WERI-Rb-1 (cell line): ENCODE measurements at regions not wholly inside any gene's neighbourhood (a gene's known extent, or its start where the extent isn't known, plus 50 kb on each side); places are given as distances from the start of the nearest gene placed in this dataset.
A peak's percentile ranks its signal among the peaks of the same experiment; 100 is the strongest.
"Not testable (repeated sequence)": the region's sequence is repeated elsewhere in the genome, so short reads cannot be mapped to it uniquely, and the experiment has no call there.

Source experiments
- DNase-seq: peaks from one replicate; pipeline ENCODE4 v3.0.0-alpha.2; 2020
- H3K27ac ChIP-seq: fragments of 250-450 bp; sonication (Bioruptor Pico); 2 replicates; pipeline ENCODE4 v1.5.1; 2020; ENCODE audit warnings: mild to moderate bottlenecking, moderate library complexity
- H3K27me3 ChIP-seq: fragments of 250-450 bp; sonication (Bioruptor Pico); 2 replicates; pipeline ENCODE4 v1.5.1; 2021; ENCODE audit warnings: mild to moderate bottlenecking, low read depth, moderate library complexity; ENCODE audit not compliant: insufficient read depth, severe bottlenecking
- H3K36me3 ChIP-seq: fragments of 250-450 bp; sonication (Bioruptor Pico); 2 replicates; pipeline ENCODE4 v1.5.1; 2020; ENCODE audit warnings: mild to moderate bottlenecking, moderate library complexity
- H3K4me3 ChIP-seq: 2 replicates; pipeline ENCODE4 v1.5.1; 2011; ENCODE audit warnings: low read depth, mild to moderate bottlenecking, control low read depth, low read length
- H3K9me3 ChIP-seq: fragments of 250-450 bp; sonication (Bioruptor Pico); 2 replicates; pipeline ENCODE4 v1.5.1; 2021; ENCODE audit warnings: mild to moderate bottlenecking, moderate library complexity; ENCODE audit not compliant: severe bottlenecking
- TF ChIP-seq, protein P1 (sequence below): IDR thresholded peaks from 2 replicates; pipeline ENCODE4 v1.5.1; 2011; ENCODE audit warnings: low read depth, mild to moderate bottlenecking, control low read depth, inconsistent platforms, low read length

DNA sequence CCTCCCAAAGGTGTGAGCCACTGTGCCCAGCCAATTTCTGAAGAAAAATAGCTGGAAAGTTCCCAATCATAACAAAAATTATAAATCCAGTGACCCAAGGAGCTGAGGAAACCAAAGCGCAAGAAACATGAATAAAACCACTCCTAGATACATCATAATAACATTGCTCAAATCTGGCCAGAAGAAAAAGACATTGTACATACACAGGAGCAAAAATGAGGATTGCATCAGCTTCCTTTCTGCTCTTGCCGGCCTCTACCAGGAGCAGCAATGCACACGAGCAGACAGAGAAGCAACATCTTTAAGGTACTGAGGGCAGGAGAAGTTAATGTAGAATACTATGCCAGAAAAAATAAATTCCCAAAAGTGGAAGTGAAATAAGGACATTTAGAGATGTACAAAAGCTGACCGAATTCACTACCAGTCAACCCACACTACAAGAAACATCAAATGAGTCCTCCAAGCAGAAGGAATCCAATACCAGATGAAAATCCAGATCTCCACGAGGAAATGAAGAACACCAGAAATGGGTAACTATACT, 127.0 kb upstream of the NBPF11 start:
- H3K4me3 ChIP-seq, H3K36me3 ChIP-seq, H3K9me3 ChIP-seq, H3K27ac ChIP-seq, H3K27me3 ChIP-seq, DNase-seq: not testable (repeated sequence)

GRCh38 chr1:148277865-148278279, 125.8 kb upstream of the NBPF11 start:
- H3K4me3 ChIP-seq, H3K9me3 ChIP-seq, H3K27me3 ChIP-seq, H3K36me3 ChIP-seq, DNase-seq, H3K27ac ChIP-seq: not testable (repeated sequence)

- H3K27ac ChIP-seq, H3K36me3 ChIP-seq, H3K27me3 ChIP-seq, H3K4me3 ChIP-seq, DNase-seq, H3K9me3 ChIP-seq: not testable (repeated sequence)
These were observed 115.0 kb upstream of the NBPF11 start for GRCh38 chr1:148267066-148267465.

GRCh38 chr1:148264374-148265276, 112.5 kb upstream of the NBPF11 start:
- Histone ChIP-seq H3K27me3 (peaks cover 7% of the 10 kb centered on the region), H3K9me3 (no peaks in the 10 kb centered on the region), H3K36me3 (no peaks in the 10 kb centered on the region), H3K27ac (no peak overlapping the region), H3K4me3 (no peak overlapping the region)
- TF ChIP-seq, protein P1, sequence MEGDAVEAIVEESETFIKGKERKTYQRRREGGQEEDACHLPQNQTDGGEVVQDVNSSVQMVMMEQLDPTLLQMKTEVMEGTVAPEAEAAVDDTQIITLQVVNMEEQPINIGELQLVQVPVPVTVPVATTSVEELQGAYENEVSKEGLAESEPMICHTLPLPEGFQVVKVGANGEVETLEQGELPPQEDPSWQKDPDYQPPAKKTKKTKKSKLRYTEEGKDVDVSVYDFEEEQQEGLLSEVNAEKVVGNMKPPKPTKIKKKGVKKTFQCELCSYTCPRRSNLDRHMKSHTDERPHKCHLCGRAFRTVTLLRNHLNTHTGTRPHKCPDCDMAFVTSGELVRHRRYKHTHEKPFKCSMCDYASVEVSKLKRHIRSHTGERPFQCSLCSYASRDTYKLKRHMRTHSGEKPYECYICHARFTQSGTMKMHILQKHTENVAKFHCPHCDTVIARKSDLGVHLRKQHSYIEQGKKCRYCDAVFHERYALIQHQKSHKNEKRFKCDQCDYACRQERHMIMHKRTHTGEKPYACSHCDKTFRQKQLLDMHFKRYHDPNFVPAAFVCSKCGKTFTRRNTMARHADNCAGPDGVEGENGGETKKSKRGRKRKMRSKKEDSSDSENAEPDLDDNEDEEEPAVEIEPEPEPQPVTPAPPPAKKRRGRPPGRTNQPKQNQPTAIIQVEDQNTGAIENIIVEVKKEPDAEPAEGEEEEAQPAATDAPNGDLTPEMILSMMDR = no peak
- no peak for DNase-seq

- peak overlapping the region; percentile 29 for H3K4me3 ChIP-seq
- peaks cover 7% of the 10 kb centered on the region for H3K27me3 ChIP-seq
- TF ChIP-seq, protein P1 = no peak
- H3K27ac ChIP-seq = no peak overlapping the region
- no peaks in the 10 kb centered on the region for H3K9me3 ChIP-seq
- H3K36me3 ChIP-seq = no peaks in the 10 kb centered on the region
- no peak for DNase-seq
These were observed 111.8 kb upstream of the NBPF11 start for GRCh38 chr1:148263906-148264255.

DNA sequence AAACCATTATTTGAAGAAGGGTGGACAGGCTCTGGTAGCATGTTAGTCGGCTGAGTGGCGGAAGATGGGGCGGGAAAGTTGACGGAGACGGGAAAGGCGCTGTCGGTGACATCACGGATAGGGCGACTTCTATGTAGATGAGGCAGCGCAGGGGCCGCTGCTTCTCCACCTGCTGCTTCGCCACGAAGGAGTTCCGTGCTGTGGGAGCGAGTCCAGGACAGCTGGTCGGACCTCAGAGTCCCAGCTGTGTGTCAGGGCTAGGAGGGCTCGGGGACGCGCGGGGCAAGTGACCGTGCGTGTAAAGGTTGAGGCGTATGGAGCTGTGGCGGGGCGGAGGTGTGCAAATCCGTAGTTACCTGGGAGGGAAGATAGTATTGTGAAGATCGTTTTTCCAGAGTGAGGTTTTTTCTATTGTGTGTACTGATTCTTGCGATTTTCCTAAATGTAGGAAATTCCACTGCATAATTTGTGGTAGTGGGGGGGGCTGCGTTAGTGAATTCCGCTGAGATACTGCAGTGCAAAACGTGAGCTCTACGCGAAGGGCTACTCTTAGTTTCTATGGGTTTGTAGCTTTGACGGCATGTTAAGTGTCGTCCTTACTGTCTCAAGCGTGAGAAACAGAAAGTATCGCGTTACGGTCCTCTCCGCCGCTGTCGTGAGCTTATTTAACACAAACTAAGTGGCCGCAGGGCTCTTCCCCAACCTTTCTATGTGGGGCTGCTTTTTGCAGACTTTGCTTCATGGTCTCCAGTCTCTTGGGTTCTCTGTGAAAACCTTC, 111.2 kb upstream of the NBPF11 start:
- Histone ChIP-seq H3K27ac (peak overlapping the region; percentile 79), H3K36me3 (no peaks in the 10 kb centered on the region), H3K27me3 (peaks cover 7% of the 10 kb centered on the region), H3K9me3 (no peaks in the 10 kb centered on the region), H3K4me3 (peak overlapping the region; percentile 29)
- DNase-seq = peak; percentile 79
- TF ChIP-seq, protein P1 = no peak

DNA sequence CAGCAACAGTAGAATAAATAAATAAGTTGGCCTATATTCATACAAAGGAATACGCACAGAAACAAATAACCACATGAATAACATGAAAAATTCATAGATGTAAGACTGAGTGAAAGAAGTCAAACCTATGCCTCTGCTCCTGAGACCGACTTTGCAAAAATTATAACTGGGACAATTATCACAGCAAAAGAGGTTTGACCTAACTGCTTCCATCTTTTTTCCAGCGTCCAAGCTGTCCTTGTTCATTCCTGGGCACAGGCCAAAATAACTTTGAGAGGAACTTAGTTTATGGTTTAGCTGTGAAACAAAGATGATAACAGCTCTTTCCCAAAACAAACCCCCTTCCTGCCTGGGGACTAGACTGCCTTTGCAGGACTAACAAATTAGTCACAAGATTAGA, 109.6 kb upstream of the NBPF11 start:
- not testable (repeated sequence) for H3K4me3 ChIP-seq, H3K27ac ChIP-seq, H3K36me3 ChIP-seq, DNase-seq, H3K27me3 ChIP-seq, H3K9me3 ChIP-seq

- H3K27me3 ChIP-seq, H3K9me3 ChIP-seq, H3K4me3 ChIP-seq, DNase-seq, H3K27ac ChIP-seq, H3K36me3 ChIP-seq: not testable (repeated sequence)
These were observed 105.8 kb upstream of the NBPF11 start for GRCh38 chr1:148257886-148258285.
